ENCODE measurements at regions not wholly inside any gene's neighbourhood (a gene's known extent, or its start where the extent isn't known, plus 50 kb on each side); places are given as distances from the start of the nearest gene placed in this dataset.

GRCh38 chr2:149827585-149828126 lies 240.1 kb upstream of the MMADHC start:
- TF ChIP-seq CTCF (conservative IDR thresholded peaks at IDR 0.05) (no peak), ZFX (IDR thresholded peaks at IDR 0.05) (no peak)

Measured in C4-2B (cell line).